Mesendoderm (in vitro differentiated cells): ENCODE measurements at regions not wholly inside any gene's neighbourhood (a gene's known extent, or its start where the extent isn't known, plus 50 kb on each side); places are given as distances from the start of the nearest gene placed in this dataset.

Experiments used
- DNase-seq: peaks from one replicate; pipeline ENCODE4 v3.0.0; 2013
- H2AK5ac ChIP-seq: 2 replicates; pipeline ENCODE4 v1.6.1; 2013; ENCODE audit warnings: low read length, inconsistent platforms
- H2BK120ac ChIP-seq: 2 replicates; pipeline ENCODE4 v1.6.1; 2013; ENCODE audit warnings: low read depth, mild to moderate bottlenecking, low read length, moderate library complexity, mixed read lengths
- H2BK15ac ChIP-seq: replicated peaks from 2 replicates; pipeline ENCODE4 v1.6.1; 2013; ENCODE audit warnings: low read depth, mild to moderate bottlenecking, moderate library complexity
- H2BK5ac ChIP-seq: 2 replicates; pipeline ENCODE4 v1.6.1; 2013; ENCODE audit warnings: low read length, inconsistent platforms
- H3K18ac ChIP-seq: 2 replicates; pipeline ENCODE4 v1.6.1; 2013; ENCODE audit warnings: mild to moderate bottlenecking, low read length, mixed read lengths
- H3K23ac ChIP-seq: one replicate; pipeline ENCODE4 v1.6.1; 2013; ENCODE audit warnings: low read length
- H3K27ac ChIP-seq: 2 replicates; pipeline ENCODE4 v1.5.1; 2013; ENCODE audit warnings: low read depth, mild to moderate bottlenecking, inconsistent platforms, low read length, moderate library complexity
- H3K27me3 ChIP-seq: 2 replicates; pipeline ENCODE4 v1.6.1; 2013; ENCODE audit warnings: low read length, control low read depth, mild to moderate bottlenecking, inconsistent platforms; ENCODE audit not compliant: insufficient read depth, poor library complexity
- H3K36me3 ChIP-seq: 2 replicates; pipeline ENCODE4 v1.6.1; 2013; ENCODE audit warnings: low read length, inconsistent platforms; ENCODE audit not compliant: control insufficient read depth, insufficient read depth
- H3K4ac ChIP-seq: one replicate; pipeline ENCODE4 v1.6.1; 2013; ENCODE audit warnings: low read depth, mild to moderate bottlenecking, low read length, moderate library complexity
- H3K4me1 ChIP-seq: 2 replicates; pipeline ENCODE4 v1.6.1; 2013; ENCODE audit warnings: low read depth, low read length, inconsistent platforms; ENCODE audit not compliant: control insufficient read depth
- H3K4me2 ChIP-seq: 2 replicates; pipeline ENCODE4 v1.6.1; 2013; ENCODE audit warnings: low read length
- H3K4me3 ChIP-seq: 2 replicates; pipeline ENCODE4 v1.5.1; 2013; ENCODE audit warnings: mild to moderate bottlenecking, low read length
- H3K56ac ChIP-seq: one replicate; pipeline ENCODE4 v1.6.1; 2013; ENCODE audit warnings: low read length
- H3K79me1 ChIP-seq: 2 replicates; pipeline ENCODE4 v1.6.1; 2013; ENCODE audit warnings: low read length, inconsistent platforms
- H3K79me2 ChIP-seq: 2 replicates; pipeline ENCODE4 v1.6.1; 2013; ENCODE audit warnings: mild to moderate bottlenecking, low read length; ENCODE audit not compliant: control insufficient read depth, insufficient read depth
- H3K9ac ChIP-seq: 2 replicates; pipeline ENCODE4 v1.6.1; 2013; ENCODE audit warnings: low read length, inconsistent platforms
- H4K5ac ChIP-seq: one replicate; pipeline ENCODE4 v1.6.1; 2013; ENCODE audit warnings: low read length
- H4K8ac ChIP-seq: one replicate; pipeline ENCODE4 v1.6.1; 2013; ENCODE audit warnings: low read depth, mild to moderate bottlenecking, control low read depth, low read length, moderate library complexity
- WGBS: extraction: QIAGEN DNeasy Blood & Tissue Kit; methylation state at CpG from one replicate; pipeline ENCODE4 v1.1.7; 2013; ENCODE audit warnings: low lambda C conversion rate, missing lambda C conversion rate; ENCODE audit not compliant: insufficient coverage; ENCODE audit errors: extremely low coverage; 5-methylcytosine and 5-hydroxymethylcytosine counted together

DNA sequence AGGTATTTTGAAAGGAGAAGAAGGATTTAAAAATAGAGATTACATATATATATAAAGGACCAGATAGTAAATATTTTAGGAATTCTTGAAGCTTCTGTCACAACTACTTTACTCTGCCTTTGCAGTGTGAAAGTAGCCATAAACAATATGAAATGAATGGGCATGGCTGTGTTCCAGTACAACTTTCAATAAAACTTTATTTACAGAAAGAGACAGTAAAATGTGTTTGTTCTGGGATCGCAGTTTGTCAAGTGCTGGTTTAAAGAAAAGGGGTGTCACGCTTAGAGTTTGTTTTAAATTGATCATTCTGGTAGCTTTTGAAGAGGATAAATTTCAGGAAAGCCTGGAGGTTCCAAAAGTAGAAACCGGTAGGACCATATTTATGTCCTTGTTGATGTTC, 176.1 kb upstream of the HS3ST1 start:
- no peak overlapping the region for H3K4me3 ChIP-seq

DNA sequence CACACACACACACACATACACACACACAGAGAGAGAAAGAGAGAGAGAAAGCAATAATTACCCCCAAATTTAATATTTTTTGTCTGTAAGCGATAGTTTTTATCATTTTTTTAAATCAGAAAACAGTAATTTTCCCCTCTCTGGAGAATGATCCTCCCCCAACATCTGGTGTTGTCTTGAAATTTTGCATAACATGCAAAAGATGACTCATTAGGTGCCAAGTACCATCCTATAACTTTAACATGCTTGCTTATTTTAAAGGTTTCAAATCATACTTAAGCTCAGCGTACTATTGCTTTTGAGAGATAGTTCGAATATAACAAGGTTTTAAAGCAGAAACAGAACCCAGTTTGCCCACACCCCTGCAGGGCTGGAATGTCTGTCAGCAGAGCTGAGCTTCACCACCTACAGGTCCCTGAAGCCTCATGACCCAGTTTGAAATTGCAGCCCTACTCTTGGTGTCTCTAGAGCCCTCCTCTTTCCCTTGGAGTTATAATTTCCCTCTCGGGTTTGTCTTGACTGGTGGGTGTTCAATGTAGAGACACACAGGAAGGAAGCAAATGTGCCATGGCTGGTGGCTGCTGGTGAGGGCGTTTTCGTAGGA, 175.0 kb upstream of the HS3ST1 start:
- no CpG with 5 or more reads among the region's 6 CpGs for WGBS
- no peak overlapping the region for H3K4me2 ChIP-seq
- H2AK5ac ChIP-seq = no peak overlapping the region
- no peak overlapping the region for H2BK5ac ChIP-seq
- H2BK120ac ChIP-seq = peak overlapping the region; percentile 97
- no peak overlapping the region for H4K8ac ChIP-seq
- no peak overlapping the region for H3K4me3 ChIP-seq
- H3K79me1 ChIP-seq = no peaks in the 10 kb centered on the region
- no peak overlapping the region for H4K5ac ChIP-seq
- no peak overlapping the region for H3K27ac ChIP-seq
- H3K4me1 ChIP-seq = no peaks in the 10 kb centered on the region
- no peak overlapping the region for H3K23ac ChIP-seq
- H3K36me3 ChIP-seq = no peaks in the 10 kb centered on the region
- H3K18ac ChIP-seq = peak overlapping the region; percentile 60
- peak; percentile 55 for DNase-seq
- H3K27me3 ChIP-seq = no peaks in the 10 kb centered on the region
- no peak overlapping the region for H3K9ac ChIP-seq
- no peaks in the 10 kb centered on the region for H3K79me2 ChIP-seq
- H2BK15ac ChIP-seq = no peak overlapping the region
- H3K56ac ChIP-seq = no peak overlapping the region
- no peak overlapping the region for H3K4ac ChIP-seq

More for the DNA sequence above, 176.1 kb upstream of the HS3ST1 start:
- H3K23ac ChIP-seq = no peak overlapping the region
- DNase-seq = no peak
- no peak overlapping the region for H2AK5ac ChIP-seq
- H3K79me1 ChIP-seq = no peaks in the 10 kb centered on the region
- no peak overlapping the region for H3K4ac ChIP-seq
- H3K4me1 ChIP-seq = no peaks in the 10 kb centered on the region
- H3K27me3 ChIP-seq = no peaks in the 10 kb centered on the region
- no CpG with 5 or more reads among the region's 3 CpGs for WGBS
- no peaks in the 10 kb centered on the region for H3K79me2 ChIP-seq
- H2BK5ac ChIP-seq = no peak overlapping the region
- no peak overlapping the region for H3K9ac ChIP-seq
- H2BK15ac ChIP-seq = no peak overlapping the region
- no peak overlapping the region for H4K5ac ChIP-seq
- H3K27ac ChIP-seq = no peak overlapping the region
- no peaks in the 10 kb centered on the region for H3K36me3 ChIP-seq
- no peak overlapping the region for H3K4me2 ChIP-seq
- no peak overlapping the region for H2BK120ac ChIP-seq
- H4K8ac ChIP-seq = no peak overlapping the region
- no peak overlapping the region for H3K56ac ChIP-seq
- H3K18ac ChIP-seq = no peak overlapping the region

DNA sequence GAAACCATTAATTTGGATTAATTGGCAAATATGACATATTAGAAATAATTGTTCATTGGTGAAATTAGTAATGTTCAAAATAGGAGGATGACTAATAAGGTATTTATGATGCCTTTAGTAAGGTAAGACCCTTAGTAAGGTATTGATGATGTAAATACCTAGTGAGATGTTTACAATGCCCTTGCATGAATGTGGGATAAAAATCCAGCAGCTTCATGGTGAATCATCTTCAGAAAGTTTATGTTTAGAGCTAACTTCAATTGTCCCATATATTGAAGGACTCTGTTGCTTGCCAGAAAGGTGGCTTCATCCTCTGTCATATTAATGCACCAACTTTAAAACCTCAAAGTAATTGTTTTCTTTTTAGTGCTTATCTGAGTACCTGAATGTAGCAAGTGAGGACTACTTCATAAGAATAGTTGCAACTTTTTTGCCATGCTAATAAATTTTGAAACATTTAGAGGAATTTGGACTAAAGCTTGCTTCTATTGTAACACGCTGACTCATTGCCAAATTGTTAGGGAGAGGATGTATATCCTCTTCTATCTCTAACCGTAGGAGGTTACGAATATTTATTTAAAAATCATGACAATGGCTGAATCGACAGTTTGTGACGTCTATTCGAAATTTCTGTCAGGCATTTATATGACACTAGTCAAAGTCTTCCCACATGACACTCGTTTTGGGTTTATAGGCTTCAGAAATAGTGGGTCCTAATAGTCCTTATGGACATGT, 174.1 kb upstream of the HS3ST1 start:
- Histone ChIP-seq H2BK5ac (no peak overlapping the region), H3K18ac (no peak overlapping the region), H4K8ac (no peak overlapping the region), H3K27ac (no peak overlapping the region), H3K56ac (no peak overlapping the region), H2BK120ac (no peak overlapping the region), H2BK15ac (no peak overlapping the region), H3K79me1 (no peaks in the 10 kb centered on the region), H3K27me3 (no peaks in the 10 kb centered on the region), H2AK5ac (no peak overlapping the region), H3K4me2 (no peak overlapping the region), H4K5ac (no peak overlapping the region), H3K4me3 (no peak overlapping the region), H3K9ac (no peak overlapping the region), H3K36me3 (no peaks in the 10 kb centered on the region), H3K4ac (no peak overlapping the region), H3K23ac (no peak overlapping the region), H3K4me1 (no peaks in the 10 kb centered on the region), H3K79me2 (no peaks in the 10 kb centered on the region)
- DNase-seq = no peak
- no CpG with 5 or more reads among the region's 7 CpGs for WGBS

DNA sequence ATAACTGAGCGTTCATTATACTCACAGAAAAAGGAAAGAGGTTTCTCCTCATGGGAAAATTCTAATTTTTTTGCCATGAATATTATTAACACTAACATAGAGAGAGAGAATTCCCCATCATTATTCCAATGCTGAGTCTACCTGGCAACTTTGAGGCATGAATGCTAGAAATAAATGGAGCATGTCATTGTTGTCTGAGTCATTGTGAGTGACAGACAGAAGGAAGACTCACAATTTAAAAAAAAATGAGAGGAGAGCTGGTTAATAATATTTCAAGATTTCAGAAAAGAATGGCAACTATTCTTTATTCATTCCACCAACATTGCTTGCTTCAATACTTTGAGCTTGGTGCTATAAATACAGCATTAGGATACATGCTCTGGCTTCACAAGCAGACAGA, 170.4 kb upstream of the HS3ST1 start:
- no peaks in the 10 kb centered on the region for H3K4me1 ChIP-seq
- no peak overlapping the region for H4K8ac ChIP-seq
- no peaks in the 10 kb centered on the region for H3K36me3 ChIP-seq
- no peak overlapping the region for H3K4me3 ChIP-seq
- H3K4ac ChIP-seq = no peak overlapping the region
- no peak overlapping the region for H3K23ac ChIP-seq
- H2AK5ac ChIP-seq = no peak overlapping the region
- no peak overlapping the region for H4K5ac ChIP-seq
- no peak overlapping the region for H2BK5ac ChIP-seq
- no peaks in the 10 kb centered on the region for H3K27me3 ChIP-seq
- no peak overlapping the region for H3K9ac ChIP-seq
- DNase-seq = no peak
- no peak overlapping the region for H3K18ac ChIP-seq
- no peak overlapping the region for H2BK15ac ChIP-seq
- no peak overlapping the region for H3K56ac ChIP-seq
- no peak overlapping the region for H3K4me2 ChIP-seq
- H3K79me1 ChIP-seq = no peaks in the 10 kb centered on the region
- H3K79me2 ChIP-seq = no peaks in the 10 kb centered on the region
- H3K27ac ChIP-seq = no peak overlapping the region
- WGBS = no CpG with 5 or more reads among the region's 1 CpG
- H2BK120ac ChIP-seq = no peak overlapping the region

DNA sequence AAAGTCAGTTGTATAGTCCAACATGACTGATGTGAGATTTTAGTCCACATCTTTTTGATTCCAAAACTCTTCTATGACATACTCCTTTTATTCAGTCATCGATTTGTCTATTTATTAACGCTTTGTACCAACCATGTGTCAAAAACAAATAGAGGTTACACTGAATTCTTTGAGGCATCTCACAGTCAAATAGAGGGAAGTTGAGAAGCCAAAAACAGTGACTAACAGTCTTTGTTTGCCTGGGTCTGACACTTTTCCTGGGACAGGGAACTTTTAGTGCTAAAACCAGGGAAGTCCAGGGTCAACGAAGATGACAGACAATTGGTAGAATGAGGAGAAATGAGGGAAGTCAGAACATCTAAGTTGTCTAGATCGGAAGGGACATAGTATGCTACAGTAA, 169.9 kb upstream of the HS3ST1 start:
- Histone ChIP-seq H3K18ac (no peak overlapping the region), H3K4me2 (no peak overlapping the region), H3K4me1 (no peaks in the 10 kb centered on the region), H3K27me3 (no peaks in the 10 kb centered on the region), H2BK15ac (no peak overlapping the region), H3K79me2 (no peaks in the 10 kb centered on the region), H4K8ac (no peak overlapping the region), H3K36me3 (no peaks in the 10 kb centered on the region), H3K79me1 (no peaks in the 10 kb centered on the region), H3K27ac (no peak overlapping the region), H2AK5ac (no peak overlapping the region), H3K4ac (no peak overlapping the region), H3K23ac (no peak overlapping the region), H2BK5ac (no peak overlapping the region), H3K56ac (no peak overlapping the region), H3K4me3 (no peak overlapping the region), H2BK120ac (no peak overlapping the region), H4K5ac (no peak overlapping the region), H3K9ac (no peak overlapping the region)
- no CpG with 5 or more reads among the region's 4 CpGs for WGBS
- DNase-seq = no peak

DNA sequence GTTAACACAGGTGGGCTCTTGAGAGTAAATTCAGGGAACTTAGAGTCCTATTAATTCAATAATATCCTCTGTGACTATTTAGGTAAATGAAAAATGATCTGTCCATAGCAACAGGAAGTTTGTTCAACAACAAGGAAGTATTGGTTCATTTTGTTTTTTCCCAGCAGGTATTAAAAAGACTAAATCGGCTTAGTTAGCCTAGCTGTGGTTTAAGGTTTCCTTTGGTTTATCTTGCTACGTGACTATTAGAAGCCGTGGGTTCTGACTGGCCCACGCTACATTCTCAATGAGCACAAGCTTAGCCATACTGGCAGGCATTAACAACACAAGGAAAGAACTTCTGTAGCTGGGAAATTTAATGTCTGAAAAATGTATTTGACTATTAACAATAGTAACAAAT, 168.8 kb upstream of the HS3ST1 start:
- WGBS = no CpG with 5 or more reads among the region's 4 CpGs
- H3K27me3 ChIP-seq = no peaks in the 10 kb centered on the region
- no peak overlapping the region for H3K27ac ChIP-seq

More for the DNA sequence above, 168.8 kb upstream of the HS3ST1 start:
- H3K56ac ChIP-seq = no peak overlapping the region
- H2BK120ac ChIP-seq = no peak overlapping the region
- H3K36me3 ChIP-seq = no peaks in the 10 kb centered on the region
- H3K4me3 ChIP-seq = no peak overlapping the region
- no peak overlapping the region for H3K23ac ChIP-seq
- no peak overlapping the region for H4K8ac ChIP-seq
- H3K4me1 ChIP-seq = peaks cover 4% of the 10 kb centered on the region
- no peak overlapping the region for H2AK5ac ChIP-seq
- no peak overlapping the region for H2BK15ac ChIP-seq
- H3K9ac ChIP-seq = no peak overlapping the region
- no peaks in the 10 kb centered on the region for H3K79me2 ChIP-seq
- no peaks in the 10 kb centered on the region for H3K79me1 ChIP-seq
- H4K5ac ChIP-seq = no peak overlapping the region
- no peak overlapping the region for H2BK5ac ChIP-seq
- H3K4me2 ChIP-seq = no peak overlapping the region
- no peak overlapping the region for H3K4ac ChIP-seq
- H3K18ac ChIP-seq = no peak overlapping the region
- no peak for DNase-seq
